Heart left ventricle (tissue), 13 donors: ENCODE measurements at regions not wholly inside any gene's neighbourhood (a gene's known extent, or its start where the extent isn't known, plus 50 kb on each side); places are given as distances from the start of the nearest gene placed in this dataset.

Experiments
- POLR2A ChIP-seq, 2 donors: fragments of 450-650 bp; IDR thresholded peaks; one replicate each; pipeline ENCODE4 v1.6.1; 2017; ENCODE audit warnings: antibody characterized with exemption in 2 of 2, mild to moderate bottlenecking in 2 of 2, moderate library complexity in 2 of 2
- TF ChIP-seq, protein P1 (sequence below), 12 donors: fragments of 200-600 bp; sonication (generic) in 4 of 12; IDR thresholded peaks; one replicate each; pipeline versions ENCODE4 v1.5.0 to v1.8.0; 2018 to 2022; ENCODE audit warnings: antibody characterized with exemption in 12 of 12, mild to moderate bottlenecking in 5 of 12
- donor health status: ischemic (EF 13 %, LVEDD 7.1; RV severe dilation, severe dysfunction).
- donor health status: DM: no; HTN: yes; CAD: no.
- donor health status: DM: no; HTN: no; CAD: no.
- donor health status: ischemic (EF 25% LVEDD 6.9; RV normal size, moderate dysfunction).
- donor health status: ischemic (EF 25% LVEDD 5.7; RV mildly dilated, moderate dysfunction).
- donor health status: ischemic (EF 35%, LVEDD 5.7; RV mildly dilated, moderate dysfunction).
- donor health status: nonischemic (EF 11% LVEDD 7.7; RV severe dilation, severe dysfunction).
- donor health status: DM: yes; HTN: yes; CAD: no.
- donor health status: PGD.
- donor health status: ischemic (EF 29% LVEDD 5.4; RV normal size, mild dysfunction).
- donor health status: nonischemic (EF 23%, LVEDD 6.1; RV moderate dilation, normal function).

DNA sequence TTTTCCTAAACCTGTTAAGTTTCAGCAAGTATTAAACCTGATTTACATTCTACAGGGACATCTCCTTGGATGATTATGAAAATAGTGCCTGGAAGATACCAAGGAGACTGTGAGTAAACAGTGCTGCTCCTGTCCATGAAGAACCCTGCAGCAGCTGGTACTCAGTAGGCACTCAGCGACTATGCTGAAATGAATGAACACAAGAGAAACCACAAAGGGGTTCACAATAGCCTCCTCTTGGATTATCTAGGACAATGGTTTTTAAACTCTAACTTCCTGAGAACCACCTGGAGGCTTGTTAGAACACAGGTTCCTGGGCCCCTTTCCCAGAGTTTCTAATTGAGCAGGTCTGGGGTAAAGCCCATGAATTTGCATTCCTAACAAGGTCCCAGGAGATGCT, 488.4 kb upstream of the UBE2E2 start:
- no peak for TF ChIP-seq POLR2A (IDR thresholded peaks at IDR 0.05)
- TF ChIP-seq, protein P1, sequence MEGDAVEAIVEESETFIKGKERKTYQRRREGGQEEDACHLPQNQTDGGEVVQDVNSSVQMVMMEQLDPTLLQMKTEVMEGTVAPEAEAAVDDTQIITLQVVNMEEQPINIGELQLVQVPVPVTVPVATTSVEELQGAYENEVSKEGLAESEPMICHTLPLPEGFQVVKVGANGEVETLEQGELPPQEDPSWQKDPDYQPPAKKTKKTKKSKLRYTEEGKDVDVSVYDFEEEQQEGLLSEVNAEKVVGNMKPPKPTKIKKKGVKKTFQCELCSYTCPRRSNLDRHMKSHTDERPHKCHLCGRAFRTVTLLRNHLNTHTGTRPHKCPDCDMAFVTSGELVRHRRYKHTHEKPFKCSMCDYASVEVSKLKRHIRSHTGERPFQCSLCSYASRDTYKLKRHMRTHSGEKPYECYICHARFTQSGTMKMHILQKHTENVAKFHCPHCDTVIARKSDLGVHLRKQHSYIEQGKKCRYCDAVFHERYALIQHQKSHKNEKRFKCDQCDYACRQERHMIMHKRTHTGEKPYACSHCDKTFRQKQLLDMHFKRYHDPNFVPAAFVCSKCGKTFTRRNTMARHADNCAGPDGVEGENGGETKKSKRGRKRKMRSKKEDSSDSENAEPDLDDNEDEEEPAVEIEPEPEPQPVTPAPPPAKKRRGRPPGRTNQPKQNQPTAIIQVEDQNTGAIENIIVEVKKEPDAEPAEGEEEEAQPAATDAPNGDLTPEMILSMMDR (IDR thresholded peaks at IDR 0.05): no peak
